HG03280 (cell line): ENCODE measurements at regions not wholly inside any gene's neighbourhood (a gene's known extent, or its start where the extent isn't known, plus 50 kb on each side); places are given as distances from the start of the nearest gene placed in this dataset.
"Not testable (repeated sequence)": the region's sequence is repeated elsewhere in the genome, so short reads cannot be mapped to it uniquely, and the experiment has no call there.

ENCODE experiments used
- ATAC-seq: cut with Tn5 transposase; IDR thresholded peaks from one replicate; pipeline ENCODE4 v1.9.1; 2021; ENCODE audit warnings: mild to moderate bottlenecking, moderate library complexity; ENCODE audit not compliant: unreplicated experiment

DNA sequence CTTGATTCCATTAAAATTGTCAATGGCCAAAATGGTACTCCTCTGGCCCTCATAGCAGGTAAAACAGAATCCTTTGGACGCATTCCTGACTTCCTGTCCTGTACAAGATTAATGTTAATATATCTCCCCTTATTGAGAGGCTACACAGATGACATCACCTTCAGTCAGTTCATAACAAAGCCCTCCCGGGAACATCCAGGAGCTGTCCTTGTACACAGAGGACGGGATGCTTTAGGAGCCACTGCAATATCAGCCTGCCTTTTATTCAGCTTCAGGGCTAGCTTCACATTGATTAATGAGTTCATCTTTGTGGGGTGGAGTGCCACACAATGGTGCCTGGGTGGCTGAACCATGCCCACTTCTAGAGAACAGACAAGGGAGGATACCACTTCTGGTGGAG lies 235.1 kb downstream of the NRIP1 start:
- ATAC-seq = no peak

DNA sequence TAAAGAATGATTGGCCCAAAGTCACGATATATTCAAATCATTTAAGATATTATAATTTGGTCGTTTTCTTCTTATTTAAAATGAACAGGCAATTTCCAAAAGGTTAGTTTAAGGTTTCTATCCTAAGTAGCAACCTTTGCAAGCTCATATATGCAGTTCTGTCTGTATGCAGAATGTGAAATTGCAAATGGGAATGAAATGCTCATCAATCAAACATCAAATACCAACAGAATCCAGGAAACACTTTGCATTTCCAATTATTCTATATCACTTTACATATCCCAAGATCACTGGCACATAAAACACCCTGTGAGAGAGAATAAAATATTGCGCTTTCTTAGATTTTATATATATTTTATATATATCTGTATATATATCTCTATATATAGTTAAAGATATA lies 237.3 kb downstream of the NRIP1 start:
- no peak for ATAC-seq

DNA sequence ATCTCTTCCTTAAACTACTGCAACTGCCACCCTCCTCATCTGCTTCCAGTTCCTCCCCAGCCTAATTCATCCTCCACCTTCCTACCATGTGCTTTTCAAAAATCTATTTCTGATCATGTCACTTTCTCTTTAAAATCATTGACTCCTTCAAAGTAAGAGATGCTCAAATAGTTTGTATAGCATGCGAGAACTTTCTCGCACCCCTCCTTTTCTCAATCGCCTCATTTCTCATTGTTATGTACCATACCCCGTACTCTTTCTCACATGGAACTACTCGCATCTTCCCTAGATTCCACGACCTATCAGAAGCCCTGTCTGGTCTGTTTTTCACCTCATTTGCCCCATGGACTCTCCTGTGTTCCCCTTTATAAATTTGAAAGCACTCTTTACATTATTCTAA lies 238.2 kb downstream of the NRIP1 start:
- no peak for ATAC-seq

DNA sequence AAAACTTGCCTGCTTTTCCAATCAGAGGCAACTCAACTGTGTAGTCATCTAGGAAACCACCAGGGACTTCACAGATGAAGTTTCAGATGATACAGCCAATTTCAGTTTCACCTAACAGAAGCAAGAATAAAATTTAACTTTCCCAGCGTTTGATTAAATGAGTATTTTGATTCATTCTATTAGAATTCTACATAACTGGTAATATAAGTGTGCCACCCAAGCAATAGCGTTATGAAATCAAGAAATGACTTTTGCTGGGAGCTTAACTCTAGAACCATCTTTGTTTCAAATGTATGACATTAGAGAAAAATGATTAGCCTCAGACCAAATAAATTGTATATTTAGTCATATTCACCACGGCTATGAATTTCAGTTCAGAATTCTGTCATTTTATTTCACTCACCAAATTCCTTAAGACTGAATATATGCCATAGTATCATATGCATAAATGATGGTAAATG lies 239.3 kb downstream of the NRIP1 start:
- ATAC-seq = peak; percentile 70

DNA sequence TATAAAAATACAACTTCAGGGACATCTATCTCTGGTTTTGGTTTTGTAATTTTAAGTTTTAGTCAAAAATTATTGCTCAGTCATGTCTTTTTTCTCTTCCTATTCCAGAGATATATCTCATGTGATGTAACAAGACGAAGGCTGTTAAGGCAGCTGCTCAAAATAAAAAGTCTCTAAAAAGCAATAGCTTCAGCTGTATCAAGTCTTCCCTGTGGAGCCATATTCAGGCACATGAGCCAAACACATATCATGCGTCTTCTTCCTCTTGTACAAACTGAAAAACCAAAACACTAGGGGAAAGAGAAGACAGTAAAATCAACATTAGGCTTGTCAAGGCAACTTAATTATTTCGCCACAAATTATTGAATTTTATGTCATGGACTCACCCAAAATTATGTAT lies 240.7 kb downstream of the NRIP1 start:
- no peak for ATAC-seq

DNA sequence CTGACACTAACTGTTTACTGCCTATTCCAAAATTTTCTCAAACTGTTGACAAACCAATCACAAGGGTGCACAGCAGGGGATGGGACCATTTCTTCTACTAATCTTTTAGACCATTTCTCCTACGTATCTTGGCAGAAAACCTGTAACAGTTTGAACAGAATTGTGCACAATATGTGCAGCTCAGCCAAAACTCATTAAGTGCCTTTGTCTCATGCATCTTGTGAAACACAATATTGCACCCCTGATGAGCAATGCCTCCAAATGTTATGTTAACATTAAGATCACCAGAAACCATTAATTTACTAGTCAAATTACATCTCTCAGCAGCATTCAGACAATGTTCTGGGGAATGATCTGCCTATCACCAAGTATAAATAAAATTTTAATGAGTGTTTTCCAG lies 247.5 kb downstream of the NRIP1 start:
- no peak for ATAC-seq

DNA sequence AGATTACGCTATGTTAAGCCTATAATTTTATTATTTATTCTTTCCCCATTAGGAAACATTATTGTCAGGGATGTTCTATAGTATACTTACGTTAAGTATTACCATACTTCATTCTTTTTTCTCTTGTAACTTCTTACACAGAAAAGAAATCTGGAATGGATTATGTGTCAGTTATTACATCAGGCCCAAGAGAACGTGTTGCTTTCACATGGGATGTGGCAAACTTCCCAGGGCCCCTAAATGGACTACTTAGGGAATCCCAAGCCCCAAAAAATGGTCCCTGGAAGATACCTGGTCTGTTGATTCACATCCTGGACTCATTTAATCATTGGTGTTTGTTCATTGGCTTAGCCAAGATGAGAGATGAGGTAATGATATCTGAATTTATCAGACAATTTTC lies 249.8 kb downstream of the NRIP1 start:
- ATAC-seq = no peak

DNA sequence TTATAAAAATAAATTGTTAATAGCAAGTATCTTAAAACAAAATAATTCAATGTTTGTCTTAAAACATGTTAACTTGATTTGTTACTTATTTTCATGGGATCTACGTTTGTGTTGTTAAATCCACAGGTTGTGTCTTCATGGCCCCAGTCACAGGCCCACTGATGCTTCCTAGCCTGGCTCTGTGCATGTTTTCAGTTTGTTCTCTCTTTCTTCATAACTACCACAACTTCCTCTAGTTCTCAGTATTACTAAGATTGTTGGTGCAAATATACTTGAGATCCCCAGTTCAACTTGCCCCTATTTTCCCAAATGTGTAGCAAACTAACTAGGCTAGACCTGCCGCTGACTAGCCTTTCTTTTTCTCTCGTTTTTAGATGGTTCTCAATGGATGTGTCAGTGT lies 250.5 kb downstream of the NRIP1 start:
- no peak for ATAC-seq

DNA sequence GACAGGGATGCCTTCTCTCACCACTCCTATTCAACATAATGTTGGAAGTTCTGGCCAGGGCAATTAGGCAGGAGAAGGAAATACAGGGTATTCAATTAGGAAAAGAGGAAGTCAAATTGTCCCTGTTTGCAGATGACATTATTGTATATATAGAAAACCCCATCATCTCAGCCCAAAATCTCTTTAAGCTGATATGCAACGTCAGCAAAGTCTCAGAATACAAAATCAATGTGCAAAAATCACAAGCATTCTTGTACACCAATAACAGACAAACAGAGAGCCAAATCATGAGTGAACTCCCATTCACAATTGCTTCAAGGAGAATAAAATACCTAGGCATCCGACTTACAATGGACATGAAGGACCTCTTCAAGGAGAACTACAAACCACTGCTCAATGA lies 258.1 kb upstream of the SAMSN1 start:
- ATAC-seq = not testable (repeated sequence)

DNA sequence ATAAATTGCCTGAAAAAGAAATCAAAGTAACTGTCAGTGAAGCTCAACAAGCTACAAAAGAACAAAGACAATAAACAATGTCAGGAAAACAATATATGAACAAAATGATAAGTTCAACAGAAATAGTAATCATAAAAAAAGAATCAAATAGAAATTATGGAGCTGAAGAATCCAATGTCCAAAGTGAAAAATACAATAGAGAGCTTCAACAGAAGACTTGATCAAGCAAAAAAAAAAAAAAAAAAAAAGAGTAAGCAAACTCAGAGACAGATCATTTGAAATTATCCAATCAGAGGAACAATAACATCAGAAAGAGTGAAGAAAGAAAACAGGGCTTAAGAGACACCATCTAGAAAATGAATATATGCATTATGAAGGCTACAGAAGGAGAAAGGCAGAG lies 251.4 kb upstream of the SAMSN1 start:
- ATAC-seq = no peak

DNA sequence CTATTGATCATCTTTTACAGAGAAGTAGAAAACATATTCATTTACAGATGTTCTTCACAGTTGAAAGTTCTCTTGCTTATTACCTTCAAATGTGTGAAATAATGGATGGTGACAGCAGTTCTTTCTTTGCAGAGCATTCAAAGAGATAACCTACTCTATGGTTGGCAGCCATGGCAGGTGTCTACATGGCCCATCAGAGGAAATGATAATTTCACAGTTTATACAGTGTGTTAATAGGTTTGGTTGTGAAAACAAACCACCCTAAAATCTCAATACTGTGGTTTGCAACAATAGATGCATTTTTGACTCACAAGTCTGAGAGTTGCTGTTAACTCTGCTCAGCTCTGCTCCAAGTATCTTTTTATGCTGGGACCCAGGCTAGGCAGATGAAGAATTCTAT lies 241.2 kb upstream of the SAMSN1 start:
- ATAC-seq = no peak

DNA sequence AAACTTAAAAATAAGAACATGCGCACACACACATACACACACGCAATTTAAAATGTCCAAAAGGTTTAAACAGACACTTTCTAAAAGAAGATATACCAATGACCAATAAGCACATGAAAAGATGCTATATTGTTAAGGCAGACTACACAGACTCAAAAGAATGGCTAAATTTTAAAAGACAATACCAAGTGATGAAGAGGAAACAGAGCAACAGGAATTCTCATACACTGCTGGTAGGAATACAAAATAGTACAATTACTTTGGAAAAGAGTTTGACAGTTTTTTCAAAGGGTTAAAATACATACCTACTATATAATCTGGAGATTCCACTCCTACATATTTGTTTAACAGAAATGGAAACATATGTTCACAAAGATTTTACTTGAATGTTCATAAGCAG lies 239.6 kb upstream of the SAMSN1 start:
- ATAC-seq = no peak

DNA sequence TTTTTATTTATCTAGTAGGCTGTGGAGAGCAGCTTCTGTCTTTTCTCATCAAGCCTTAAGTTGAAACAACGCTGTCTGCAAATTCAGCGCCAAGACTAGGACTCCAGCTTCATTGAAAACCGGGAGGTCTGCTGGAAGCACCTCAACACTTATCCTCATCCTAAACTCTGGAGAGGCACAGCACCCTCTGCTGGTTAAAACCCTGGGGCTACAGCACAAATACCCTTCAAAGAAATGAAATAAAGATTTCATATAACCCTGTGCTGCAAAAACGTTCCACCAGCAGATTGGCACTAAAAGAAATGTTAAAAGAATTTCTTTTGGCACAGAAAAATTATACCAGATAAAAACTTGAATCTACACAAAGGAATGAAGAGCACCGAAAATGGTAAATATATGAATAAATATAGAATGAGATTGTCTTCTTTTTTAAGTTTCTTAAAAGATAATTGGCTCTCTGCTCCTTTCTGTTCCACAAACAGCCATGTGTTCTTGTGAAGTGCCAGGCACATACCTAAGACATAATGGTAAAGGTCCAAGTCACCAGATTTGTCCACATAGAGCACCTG lies 227.7 kb upstream of the SAMSN1 start:
- no peak for ATAC-seq

DNA sequence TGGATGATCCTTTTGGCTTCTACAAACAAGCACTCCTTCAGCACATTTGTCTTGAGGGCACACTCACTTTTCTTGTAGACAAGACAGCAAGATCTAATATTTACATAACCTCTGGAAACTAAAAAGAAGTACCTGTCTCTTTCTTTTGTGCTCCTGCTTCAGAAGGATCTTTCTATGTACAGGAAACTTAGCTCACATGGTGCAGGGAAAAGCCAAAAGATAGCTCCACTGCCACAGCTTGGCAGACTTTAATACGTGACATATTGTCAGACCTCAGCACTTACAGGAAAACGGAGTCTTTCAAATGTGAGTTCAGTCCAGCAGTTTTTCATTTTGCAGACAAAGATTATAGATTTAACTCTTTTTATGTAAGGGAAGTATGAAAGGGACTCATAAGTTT lies 225.5 kb upstream of the SAMSN1 start:
- ATAC-seq = no peak

DNA sequence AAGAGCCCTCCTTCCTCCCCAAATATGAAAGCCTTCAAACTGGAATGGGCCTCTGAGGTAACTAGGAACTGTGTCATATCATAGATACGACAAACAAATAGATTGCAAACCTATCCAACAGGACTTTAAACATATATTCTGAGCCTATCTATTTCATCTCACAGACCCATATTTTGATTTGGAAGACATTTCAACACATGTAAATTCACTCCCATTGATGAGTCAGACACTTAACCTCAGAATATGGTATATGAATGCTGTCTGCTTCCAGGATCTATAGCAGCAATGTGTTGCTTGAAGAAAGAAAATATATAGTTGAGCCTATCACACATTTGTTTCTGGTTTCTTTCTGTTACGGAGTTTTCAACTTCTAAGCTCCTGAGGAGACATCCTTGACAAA lies 221.9 kb upstream of the SAMSN1 start:
- no peak for ATAC-seq

DNA sequence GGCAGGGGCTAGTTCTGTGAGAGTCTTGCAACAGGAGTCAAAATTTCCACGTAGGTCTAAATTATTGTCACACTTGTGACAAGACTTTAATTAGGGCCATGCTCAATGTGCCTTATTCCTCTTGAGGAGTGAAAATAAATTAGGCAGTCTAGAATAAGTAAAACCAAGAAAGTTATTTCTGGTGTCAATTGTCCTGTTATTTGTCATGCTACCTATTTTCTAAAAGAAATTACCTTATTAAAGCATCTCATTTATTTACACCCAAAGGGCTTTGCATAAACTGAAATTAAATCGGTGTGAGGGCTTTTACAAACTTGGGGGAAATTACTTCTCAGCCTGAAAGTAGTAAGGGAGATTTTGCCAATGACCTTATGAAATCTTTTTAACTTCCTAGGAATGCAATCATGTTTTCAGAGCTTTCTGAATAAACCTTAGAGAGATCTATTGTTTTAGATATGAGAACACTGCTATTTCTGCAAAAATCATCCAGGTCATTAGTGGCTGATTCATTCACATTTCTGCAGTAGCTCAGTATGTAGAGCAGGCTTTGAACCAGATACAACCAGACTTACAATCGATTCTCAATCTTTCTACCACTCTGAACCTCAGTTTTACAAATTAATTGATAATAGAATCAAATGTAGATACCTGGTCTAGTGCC lies 221.2 kb upstream of the SAMSN1 start:
- no peak for ATAC-seq

DNA sequence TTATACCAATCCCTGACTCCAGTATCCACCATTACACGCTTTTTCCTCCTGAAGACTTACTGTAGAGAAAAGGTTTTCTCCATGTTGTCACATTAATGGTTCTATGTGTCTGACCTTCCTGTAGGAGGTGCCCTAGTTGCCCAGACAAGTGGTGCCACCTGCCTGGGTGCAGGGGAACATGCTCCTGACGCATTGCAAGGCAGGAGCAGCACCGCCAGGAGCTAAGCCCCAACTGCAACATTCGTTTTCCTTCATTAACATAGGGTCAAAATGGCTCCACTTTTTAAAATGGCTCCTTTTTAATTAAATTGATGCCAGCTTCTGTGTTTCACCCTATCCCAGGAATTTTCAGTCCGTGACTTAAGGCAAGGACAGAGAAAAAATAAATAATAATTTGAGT lies 220.1 kb upstream of the SAMSN1 start:
- no peak for ATAC-seq

DNA sequence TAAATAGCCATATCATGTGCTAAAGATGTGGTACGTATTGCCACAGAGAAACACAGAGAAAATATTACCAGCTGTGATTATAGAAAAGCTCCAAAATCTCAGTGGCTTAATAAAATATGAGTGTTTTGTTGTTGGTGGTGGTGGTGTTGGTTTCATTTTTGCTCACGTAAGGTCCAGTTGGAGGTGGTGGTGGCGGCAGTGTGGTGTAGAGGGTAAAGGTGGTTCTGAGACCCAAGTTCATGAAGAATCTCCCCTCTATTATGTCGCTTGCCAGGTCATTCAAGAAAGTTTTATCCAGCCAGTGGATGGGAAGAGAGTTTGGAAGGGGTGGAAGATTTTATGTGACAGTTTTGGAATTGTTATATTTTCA lies 217.6 kb upstream of the SAMSN1 start:
- peak; percentile 27 for ATAC-seq

DNA sequence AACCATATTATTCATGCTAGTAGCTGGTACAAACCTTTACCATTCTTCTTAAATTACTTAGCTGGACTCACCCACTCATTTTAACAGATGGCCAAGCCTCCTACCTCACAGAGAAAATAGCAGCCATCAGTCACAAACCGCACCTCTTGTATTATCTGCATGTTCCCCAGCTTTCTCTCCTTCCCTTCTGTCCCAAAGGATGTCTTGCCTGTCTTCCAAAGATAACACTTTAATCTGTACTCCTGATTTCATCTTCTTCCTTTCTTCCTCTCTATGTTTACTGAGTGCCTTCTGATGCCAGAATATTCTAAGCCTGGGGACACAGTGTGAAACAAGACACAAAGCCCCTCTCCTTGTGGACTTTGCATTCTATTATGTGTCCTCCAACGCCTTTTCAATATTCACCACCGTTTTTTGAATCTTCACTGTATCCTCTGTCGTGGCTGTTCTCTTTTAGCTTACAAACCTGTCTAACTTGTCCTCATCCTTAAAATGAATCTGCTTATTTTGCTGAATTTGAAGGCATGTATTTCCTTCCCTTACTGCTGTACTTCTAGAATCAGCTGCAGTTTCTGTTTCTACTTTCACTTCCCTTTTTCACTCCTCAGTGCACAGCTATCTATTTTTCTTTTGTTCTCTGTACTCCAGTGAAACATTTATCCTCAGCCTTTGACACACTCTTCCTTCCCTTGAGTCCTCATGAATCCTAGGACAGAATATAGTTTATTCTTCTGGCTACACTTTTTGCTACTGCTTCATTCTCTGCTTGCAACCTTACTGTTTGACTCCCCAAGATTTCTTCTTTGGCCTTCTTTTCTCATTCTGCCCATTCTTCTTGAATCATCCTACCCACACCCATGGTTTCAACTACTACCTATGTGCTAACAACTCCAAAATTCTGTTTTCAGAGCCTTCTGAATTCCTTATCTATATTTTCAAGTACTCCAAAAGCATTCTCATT lies 216.9 kb upstream of the SAMSN1 start:
- peak; percentile 98 for ATAC-seq

DNA sequence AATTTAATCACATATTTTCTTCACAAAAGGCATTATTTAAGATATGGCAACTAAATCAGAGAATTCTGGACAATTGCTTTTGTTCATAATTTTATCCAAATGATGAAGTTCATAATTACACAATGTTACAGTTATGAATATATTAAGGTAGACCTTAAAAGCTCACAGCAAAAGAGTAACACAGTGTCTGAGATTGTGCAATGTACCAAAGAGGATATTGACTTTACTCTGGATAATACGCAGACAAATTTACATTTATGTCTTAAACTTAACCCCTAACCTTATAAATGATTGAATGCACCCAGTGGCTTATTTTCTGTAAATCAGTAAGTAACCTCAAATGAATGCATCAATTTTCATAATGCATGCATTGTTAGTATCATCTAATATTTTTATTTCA lies 216.2 kb upstream of the SAMSN1 start:
- ATAC-seq = no peak

DNA sequence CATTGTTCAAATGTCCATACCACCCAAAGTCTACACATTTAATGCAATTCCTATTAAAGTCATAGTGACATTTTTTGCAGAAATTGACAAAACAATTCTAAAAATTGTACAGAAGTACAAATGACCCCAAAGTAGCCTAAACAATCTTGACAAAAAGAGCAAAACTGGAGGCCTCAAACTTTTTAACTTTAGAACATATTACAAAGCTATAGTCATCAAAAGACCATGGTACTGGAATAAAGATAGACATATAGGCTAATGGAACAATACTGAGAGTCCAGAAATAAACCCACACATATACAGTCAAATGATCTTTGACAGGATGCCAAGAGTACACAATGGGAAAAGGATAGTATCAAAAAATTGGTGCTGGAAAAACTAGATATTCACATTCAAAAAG lies 213.2 kb upstream of the SAMSN1 start:
- no peak for ATAC-seq

DNA sequence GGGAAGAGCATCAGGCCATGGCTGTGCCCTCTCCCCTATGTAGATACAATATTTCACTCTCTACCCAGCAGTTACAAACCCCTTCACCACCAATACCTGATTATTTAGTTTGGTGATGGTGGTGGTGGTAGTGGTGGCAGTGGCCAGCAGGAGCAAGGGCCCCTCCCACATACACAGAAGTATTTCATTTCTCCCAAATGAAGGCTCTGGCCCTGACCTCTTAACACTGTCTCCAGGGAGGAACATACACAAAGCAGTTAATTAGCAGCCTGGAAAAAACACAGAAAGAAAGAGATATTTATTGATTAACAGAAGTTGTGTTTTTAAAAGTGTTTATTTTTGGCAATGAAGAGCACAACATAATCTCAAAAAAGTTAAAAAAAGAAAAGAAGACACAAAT lies 212.7 kb upstream of the SAMSN1 start:
- ATAC-seq = no peak
